ENCODE measurements at regions not wholly inside any gene's neighbourhood (a gene's known extent, or its start where the extent isn't known, plus 50 kb on each side); places are given as distances from the start of the nearest gene placed in this dataset.

DNA sequence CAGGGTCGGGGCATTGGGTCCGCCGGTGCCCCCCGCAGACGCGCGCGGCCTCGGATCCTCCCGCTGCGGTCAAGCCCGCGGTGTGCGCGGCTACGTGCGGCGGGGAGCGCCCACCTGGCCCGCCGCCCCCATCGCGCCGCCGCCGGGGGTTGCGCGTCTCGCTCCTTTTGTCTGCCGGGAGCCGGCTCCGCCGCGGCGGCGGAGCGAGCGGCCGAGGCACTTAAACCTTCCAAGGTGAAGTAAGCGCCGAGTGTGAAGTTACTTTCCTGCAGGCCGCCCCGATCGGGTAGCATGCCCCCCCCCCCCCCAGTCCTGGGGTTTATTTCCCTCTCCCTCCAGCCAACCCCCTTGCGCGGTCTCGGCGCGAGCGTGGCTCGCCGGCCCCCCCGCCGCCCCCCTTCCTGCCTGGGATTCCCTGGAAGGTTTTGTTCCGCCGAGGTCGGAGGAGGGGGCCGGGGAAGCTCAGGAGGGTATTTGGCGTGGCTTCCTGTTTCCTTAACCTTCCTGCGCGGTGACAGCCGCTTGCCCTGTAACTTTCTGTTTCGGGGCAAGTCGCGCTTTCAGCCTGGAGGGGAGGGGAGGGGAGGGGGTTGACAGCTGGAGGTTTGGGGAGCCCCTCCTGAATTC is 56.6 kb upstream of the GSE1 start (continued):
- TF ChIP-seq, protein P1, sequence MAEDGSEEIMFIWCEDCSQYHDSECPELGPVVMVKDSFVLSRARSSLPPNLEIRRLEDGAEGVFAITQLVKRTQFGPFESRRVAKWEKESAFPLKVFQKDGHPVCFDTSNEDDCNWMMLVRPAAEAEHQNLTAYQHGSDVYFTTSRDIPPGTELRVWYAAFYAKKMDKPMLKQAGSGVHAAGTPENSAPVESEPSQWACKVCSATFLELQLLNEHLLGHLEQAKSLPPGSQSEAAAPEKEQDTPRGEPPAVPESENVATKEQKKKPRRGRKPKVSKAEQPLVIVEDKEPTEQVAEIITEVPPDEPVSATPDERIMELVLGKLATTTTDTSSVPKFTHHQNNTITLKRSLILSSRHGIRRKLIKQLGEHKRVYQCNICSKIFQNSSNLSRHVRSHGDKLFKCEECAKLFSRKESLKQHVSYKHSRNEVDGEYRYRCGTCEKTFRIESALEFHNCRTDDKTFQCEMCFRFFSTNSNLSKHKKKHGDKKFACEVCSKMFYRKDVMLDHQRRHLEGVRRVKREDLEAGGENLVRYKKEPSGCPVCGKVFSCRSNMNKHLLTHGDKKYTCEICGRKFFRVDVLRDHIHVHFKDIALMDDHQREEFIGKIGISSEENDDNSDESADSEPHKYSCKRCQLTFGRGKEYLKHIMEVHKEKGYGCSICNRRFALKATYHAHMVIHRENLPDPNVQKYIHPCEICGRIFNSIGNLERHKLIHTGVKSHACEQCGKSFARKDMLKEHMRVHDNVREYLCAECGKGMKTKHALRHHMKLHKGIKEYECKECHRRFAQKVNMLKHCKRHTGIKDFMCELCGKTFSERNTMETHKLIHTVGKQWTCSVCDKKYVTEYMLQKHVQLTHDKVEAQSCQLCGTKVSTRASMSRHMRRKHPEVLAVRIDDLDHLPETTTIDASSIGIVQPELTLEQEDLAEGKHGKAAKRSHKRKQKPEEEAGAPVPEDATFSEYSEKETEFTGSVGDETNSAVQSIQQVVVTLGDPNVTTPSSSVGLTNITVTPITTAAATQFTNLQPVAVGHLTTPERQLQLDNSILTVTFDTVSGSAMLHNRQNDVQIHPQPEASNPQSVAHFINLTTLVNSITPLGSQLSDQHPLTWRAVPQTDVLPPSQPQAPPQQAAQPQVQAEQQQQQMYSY (CRISPR knock-in tag; IDR thresholded peaks at IDR 0.05) = no peak
- TF ChIP-seq ELF1 (CRISPR knock-in tag; IDR thresholded peaks at IDR 0.05) (no peak), ZNF230 (CRISPR knock-in tag; IDR thresholded peaks at IDR 0.05) (no peak), ZFP36L1 (CRISPR knock-in tag; IDR thresholded peaks at IDR 0.05) (no peak), ZNF3 (CRISPR knock-in tag; IDR thresholded peaks at IDR 0.05) (no peak), ZNF607 (CRISPR knock-in tag; IDR thresholded peaks at IDR 0.05; ENCODE audit: borderline replicate concordance) (no peak), ZNF7 (CRISPR knock-in tag; IDR thresholded peaks at IDR 0.05) (no peak), HOXD1 (CRISPR knock-in tag; IDR thresholded peaks at IDR 0.05) (no peak), ZSCAN12 (CRISPR knock-in tag; IDR thresholded peaks at IDR 0.05) (peak; percentile 30; the same call in 1 of the 2 replicates), ZNF660 (CRISPR knock-in tag; IDR thresholded peaks at IDR 0.05; ENCODE audit: borderline replicate concordance, low read depth) (no peak)
- TF ChIP-seq, protein P2, sequence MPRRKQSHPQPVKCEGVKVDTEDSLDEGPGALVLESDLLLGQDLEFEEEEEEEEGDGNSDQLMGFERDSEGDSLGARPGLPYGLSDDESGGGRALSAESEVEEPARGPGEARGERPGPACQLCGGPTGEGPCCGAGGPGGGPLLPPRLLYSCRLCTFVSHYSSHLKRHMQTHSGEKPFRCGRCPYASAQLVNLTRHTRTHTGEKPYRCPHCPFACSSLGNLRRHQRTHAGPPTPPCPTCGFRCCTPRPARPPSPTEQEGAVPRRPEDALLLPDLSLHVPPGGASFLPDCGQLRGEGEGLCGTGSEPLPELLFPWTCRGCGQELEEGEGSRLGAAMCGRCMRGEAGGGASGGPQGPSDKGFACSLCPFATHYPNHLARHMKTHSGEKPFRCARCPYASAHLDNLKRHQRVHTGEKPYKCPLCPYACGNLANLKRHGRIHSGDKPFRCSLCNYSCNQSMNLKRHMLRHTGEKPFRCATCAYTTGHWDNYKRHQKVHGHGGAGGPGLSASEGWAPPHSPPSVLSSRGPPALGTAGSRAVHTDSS (CRISPR knock-in tag; conservative IDR thresholded peaks at IDR 0.05) = no peak
- TF ChIP-seq, protein P3, sequence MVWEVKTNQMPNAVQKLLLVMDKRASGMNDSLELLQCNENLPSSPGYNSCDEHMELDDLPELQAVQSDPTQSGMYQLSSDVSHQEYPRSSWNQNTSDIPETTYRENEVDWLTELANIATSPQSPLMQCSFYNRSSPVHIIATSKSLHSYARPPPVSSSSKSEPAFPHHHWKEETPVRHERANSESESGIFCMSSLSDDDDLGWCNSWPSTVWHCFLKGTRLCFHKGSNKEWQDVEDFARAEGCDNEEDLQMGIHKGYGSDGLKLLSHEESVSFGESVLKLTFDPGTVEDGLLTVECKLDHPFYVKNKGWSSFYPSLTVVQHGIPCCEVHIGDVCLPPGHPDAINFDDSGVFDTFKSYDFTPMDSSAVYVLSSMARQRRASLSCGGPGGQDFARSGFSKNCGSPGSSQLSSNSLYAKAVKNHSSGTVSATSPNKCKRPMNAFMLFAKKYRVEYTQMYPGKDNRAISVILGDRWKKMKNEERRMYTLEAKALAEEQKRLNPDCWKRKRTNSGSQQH (CRISPR knock-in tag; IDR thresholded peaks at IDR 0.05; ENCODE audit: low read depth) = no peak
- TF ChIP-seq, protein P4, sequence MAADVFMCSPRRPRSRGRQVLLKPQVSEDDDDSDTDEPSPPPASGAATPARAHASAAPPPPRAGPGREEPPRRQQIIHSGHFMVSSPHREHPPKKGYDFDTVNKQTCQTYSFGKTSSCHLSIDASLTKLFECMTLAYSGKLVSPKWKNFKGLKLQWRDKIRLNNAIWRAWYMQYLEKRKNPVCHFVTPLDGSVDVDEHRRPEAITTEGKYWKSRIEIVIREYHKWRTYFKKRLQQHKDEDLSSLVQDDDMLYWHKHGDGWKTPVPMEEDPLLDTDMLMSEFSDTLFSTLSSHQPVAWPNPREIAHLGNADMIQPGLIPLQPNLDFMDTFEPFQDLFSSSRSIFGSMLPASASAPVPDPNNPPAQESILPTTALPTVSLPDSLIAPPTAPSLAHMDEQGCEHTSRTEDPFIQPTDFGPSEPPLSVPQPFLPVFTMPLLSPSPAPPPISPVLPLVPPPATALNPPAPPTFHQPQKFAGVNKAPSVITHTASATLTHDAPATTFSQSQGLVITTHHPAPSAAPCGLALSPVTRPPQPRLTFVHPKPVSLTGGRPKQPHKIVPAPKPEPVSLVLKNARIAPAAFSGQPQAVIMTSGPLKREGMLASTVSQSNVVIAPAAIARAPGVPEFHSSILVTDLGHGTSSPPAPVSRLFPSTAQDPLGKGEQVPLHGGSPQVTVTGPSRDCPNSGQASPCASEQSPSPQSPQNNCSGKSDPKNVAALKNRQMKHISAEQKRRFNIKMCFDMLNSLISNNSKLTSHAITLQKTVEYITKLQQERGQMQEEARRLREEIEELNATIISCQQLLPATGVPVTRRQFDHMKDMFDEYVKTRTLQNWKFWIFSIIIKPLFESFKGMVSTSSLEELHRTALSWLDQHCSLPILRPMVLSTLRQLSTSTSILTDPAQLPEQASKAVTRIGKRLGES (CRISPR knock-in tag; IDR thresholded peaks at IDR 0.05; ENCODE audit: borderline replicate concordance) = 0 out of 2 replicates have a peak, but pooled peaks have one; percentile 18
- TF ChIP-seq, protein P5, sequence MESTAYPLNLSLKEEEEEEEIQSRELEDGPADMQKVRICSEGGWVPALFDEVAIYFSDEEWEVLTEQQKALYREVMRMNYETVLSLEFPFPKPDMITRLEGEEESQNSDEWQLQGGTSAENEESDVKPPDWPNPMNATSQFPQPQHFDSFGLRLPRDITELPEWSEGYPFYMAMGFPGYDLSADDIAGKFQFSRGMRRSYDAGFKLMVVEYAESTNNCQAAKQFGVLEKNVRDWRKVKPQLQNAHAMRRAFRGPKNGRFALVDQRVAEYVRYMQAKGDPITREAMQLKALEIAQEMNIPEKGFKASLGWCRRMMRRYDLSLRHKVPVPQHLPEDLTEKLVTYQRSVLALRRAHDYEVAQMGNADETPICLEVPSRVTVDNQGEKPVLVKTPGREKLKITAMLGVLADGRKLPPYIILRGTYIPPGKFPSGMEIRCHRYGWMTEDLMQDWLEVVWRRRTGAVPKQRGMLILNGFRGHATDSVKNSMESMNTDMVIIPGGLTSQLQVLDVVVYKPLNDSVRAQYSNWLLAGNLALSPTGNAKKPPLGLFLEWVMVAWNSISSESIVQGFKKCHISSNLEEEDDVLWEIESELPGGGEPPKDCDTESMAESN (CRISPR knock-in tag; conservative IDR thresholded peaks at IDR 0.05) = no peak
- TF ChIP-seq, protein P6, sequence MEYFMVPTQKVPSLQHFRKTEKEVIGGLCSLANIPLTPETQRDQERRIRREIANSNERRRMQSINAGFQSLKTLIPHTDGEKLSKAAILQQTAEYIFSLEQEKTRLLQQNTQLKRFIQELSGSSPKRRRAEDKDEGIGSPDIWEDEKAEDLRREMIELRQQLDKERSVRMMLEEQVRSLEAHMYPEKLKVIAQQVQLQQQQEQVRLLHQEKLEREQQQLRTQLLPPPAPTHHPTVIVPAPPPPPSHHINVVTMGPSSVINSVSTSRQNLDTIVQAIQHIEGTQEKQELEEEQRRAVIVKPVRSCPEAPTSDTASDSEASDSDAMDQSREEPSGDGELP (IDR thresholded peaks at IDR 0.05; ENCODE audit: borderline replicate concordance, low read depth) = peak; percentile 15; the same call in 1 of the 2 replicates
